ENCODE measurements at regions not wholly inside any gene's neighbourhood (a gene's known extent, or its start where the extent isn't known, plus 50 kb on each side); places are given as distances from the start of the nearest gene placed in this dataset.

- DNase-seq (ENCODE audit: low spot score), result no peak
These were observed 378.6 kb downstream of the REEP3 start for GRCh38 chr10:63899673-63900300.

GRCh38 chr10:63901228-63901627 is 380.0 kb downstream of the REEP3 start:
- no peaks in the 10 kb centered on the region for H3K4me1 ChIP-seq
- no peak overlapping the region for H3K4me3 ChIP-seq
- no peaks in the 10 kb centered on the region for H3K27me3 ChIP-seq
- no peak for DNase-seq (ENCODE audit: low spot score)
- TF ChIP-seq CTCF (IDR thresholded peaks at IDR 0.05), result no peak
- H3K27ac ChIP-seq, result no peak overlapping the region
- H3K9me3 ChIP-seq, result no peaks in the 10 kb centered on the region
- H3K36me3 ChIP-seq, result no peaks in the 10 kb centered on the region

More at GRCh38 chr10:63899673-63900300, 378.6 kb downstream of the REEP3 start:
- no peak for TF ChIP-seq CTCF (IDR thresholded peaks at IDR 0.05)
- no peaks in the 10 kb centered on the region for H3K36me3 ChIP-seq
- H3K4me3 ChIP-seq, result no peak overlapping the region
- no peaks in the 10 kb centered on the region for H3K27me3 ChIP-seq
- H3K4me1 ChIP-seq, result no peaks in the 10 kb centered on the region
- no peak overlapping the region for H3K27ac ChIP-seq
- no peaks in the 10 kb centered on the region for H3K9me3 ChIP-seq

GRCh38 chr10:63901881-63902280 is 380.7 kb downstream of the REEP3 start:
- no peak overlapping the region for H3K27ac ChIP-seq
- H3K4me1 ChIP-seq, result no peaks in the 10 kb centered on the region
- no peaks in the 10 kb centered on the region for H3K36me3 ChIP-seq
- H3K27me3 ChIP-seq, result no peaks in the 10 kb centered on the region
- no peak for DNase-seq (ENCODE audit: low spot score)
- H3K9me3 ChIP-seq, result no peaks in the 10 kb centered on the region
- H3K4me3 ChIP-seq, result no peak overlapping the region
- TF ChIP-seq CTCF (IDR thresholded peaks at IDR 0.05), result no peak

- Histone ChIP-seq H3K4me3 (no peak overlapping the region), H3K4me1 (no peaks in the 10 kb centered on the region), H3K36me3 (no peaks in the 10 kb centered on the region), H3K9me3 (no peaks in the 10 kb centered on the region), H3K27ac (no peak overlapping the region), H3K27me3 (no peaks in the 10 kb centered on the region)
- no peak for TF ChIP-seq CTCF (IDR thresholded peaks at IDR 0.05)
- DNase-seq (ENCODE audit: low spot score), result no peak
These were observed 389.6 kb downstream of the REEP3 start for GRCh38 chr10:63910806-63911205.

- no peak overlapping the region for H3K4me3 ChIP-seq
- no peak overlapping the region for H3K27ac ChIP-seq
- TF ChIP-seq CTCF (IDR thresholded peaks at IDR 0.05), result no peak
- no peaks in the 10 kb centered on the region for H3K4me1 ChIP-seq
- H3K27me3 ChIP-seq, result no peaks in the 10 kb centered on the region
- no peak for DNase-seq (ENCODE audit: low spot score)
- H3K36me3 ChIP-seq, result no peaks in the 10 kb centered on the region
- H3K9me3 ChIP-seq, result no peaks in the 10 kb centered on the region
These were observed 394.0 kb downstream of the REEP3 start for GRCh38 chr10:63915240-63915639.

- Histone ChIP-seq H3K9me3 (no peaks in the 10 kb centered on the region), H3K27me3 (no peaks in the 10 kb centered on the region)
These were observed 396.2 kb downstream of the REEP3 start for GRCh38 chr10:63917363-63917762.

More at GRCh38 chr10:63917363-63917762, 396.2 kb downstream of the REEP3 start:
- Histone ChIP-seq H3K36me3 (no peaks in the 10 kb centered on the region), H3K4me1 (no peaks in the 10 kb centered on the region), H3K27ac (no peak overlapping the region), H3K4me3 (no peak overlapping the region)
- no peak for TF ChIP-seq CTCF (IDR thresholded peaks at IDR 0.05)
- DNase-seq (ENCODE audit: low spot score), result no peak
